ENCODE measurements at regions not wholly inside any gene's neighbourhood (a gene's known extent, or its start where the extent isn't known, plus 50 kb on each side); places are given as distances from the start of the nearest gene placed in this dataset.

DNA sequence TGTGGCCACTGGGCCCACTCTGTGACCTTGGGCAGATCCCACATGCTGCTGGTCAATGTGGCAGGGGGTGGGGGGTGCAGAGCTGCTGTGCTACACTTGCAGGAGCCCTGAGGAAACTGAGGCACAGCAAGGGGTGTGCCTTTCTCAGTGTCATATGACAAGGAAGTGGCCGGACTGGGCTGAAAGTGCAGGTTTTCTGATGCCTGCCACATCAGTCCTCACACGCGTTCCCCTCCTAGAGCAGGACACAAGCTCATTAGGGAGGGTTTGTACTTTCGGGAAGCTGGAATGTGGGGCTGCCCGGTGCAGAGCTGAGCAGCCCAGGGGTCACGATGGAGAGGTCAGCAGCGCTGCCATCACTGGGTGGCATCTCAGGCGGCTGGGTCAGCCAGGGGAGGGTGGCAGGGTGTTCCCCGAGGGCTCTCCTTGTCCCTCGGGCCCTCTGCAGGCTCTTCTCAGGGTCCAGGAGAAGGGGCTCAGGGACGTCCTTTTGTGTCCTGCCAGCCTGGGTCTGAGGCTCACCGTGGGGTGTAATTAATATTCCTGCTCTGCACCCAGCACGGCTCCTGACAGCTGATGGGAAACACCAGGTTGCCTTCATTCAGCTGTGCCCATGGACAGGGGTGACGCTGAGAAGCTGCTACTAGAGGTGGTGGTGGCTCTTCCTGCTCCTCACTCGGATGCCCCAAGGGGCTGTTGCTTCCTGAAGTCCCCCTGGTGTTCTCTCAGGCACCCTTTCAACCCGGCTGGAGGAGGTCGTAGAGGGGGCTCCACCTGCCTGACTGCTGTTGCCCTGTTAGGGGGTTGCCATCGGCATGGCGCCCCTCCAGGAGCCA is 62.1 kb upstream of the HDAC4 start:
- no peak for TF ChIP-seq EZH2 (IDR thresholded peaks at IDR 0.05; ENCODE audit: borderline replicate concordance, low read length)
- TF ChIP-seq, protein P1, sequence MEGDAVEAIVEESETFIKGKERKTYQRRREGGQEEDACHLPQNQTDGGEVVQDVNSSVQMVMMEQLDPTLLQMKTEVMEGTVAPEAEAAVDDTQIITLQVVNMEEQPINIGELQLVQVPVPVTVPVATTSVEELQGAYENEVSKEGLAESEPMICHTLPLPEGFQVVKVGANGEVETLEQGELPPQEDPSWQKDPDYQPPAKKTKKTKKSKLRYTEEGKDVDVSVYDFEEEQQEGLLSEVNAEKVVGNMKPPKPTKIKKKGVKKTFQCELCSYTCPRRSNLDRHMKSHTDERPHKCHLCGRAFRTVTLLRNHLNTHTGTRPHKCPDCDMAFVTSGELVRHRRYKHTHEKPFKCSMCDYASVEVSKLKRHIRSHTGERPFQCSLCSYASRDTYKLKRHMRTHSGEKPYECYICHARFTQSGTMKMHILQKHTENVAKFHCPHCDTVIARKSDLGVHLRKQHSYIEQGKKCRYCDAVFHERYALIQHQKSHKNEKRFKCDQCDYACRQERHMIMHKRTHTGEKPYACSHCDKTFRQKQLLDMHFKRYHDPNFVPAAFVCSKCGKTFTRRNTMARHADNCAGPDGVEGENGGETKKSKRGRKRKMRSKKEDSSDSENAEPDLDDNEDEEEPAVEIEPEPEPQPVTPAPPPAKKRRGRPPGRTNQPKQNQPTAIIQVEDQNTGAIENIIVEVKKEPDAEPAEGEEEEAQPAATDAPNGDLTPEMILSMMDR (IDR thresholded peaks at IDR 0.05; ENCODE audit: low read length), result no peak

Measured in OCI-LY1 (cell line).